A549 (cell line): ENCODE measurements at regions not wholly inside any gene's neighbourhood (a gene's known extent, or its start where the extent isn't known, plus 50 kb on each side); places are given as distances from the start of the nearest gene placed in this dataset.

Experiments used
- ATAC-seq, 2 experiments: fragments of 200-7000 bp in 1 of 2; fragments of >200 bp in 1 of 2; cut with Nextera tagmentation in 1 of 2; cut with Tn5 transposase in 1 of 2; 3 replicates each; pipeline versions ENCODE4 v1.8.0 to v1.9.1; 2018 to 2020; ENCODE audit warnings: mild to moderate bottlenecking in 1 of 2, moderate library complexity in 1 of 2
- CTCF ChIA-PET: fragments of 300-600 bp; sonication (Branson Sonifier 250); formaldehyde crosslinking; extraction: SDS; loops from one replicate; lab custom pipeline; 2021; ENCODE audit warnings: antibody characterized with exemption, inconsistent platforms; lab: Yijun Ruan, JAX
- POLR2A ChIA-PET: fragments of 350-600 bp; formaldehyde crosslinking; extraction: SDS; loops from one replicate; lab custom pipeline; 2021; ENCODE audit warnings: antibody characterized with exemption, inconsistent platforms; lab: Yijun Ruan, JAX
- DNase-seq, 2 experiments: peaks; one replicate each; pipeline versions ENCODE4 v3.0.0 to v3.0.0-alpha.2; 2011 to 2016; ENCODE audit warnings: low read depth in 1 of 2, low spot score in 1 of 2
- FAIRE-seq: peaks from 2 replicates; lab custom pipeline; 2011; peaks lifted over from hg19 to GRCh38; lab: Jason Lieb, UNC
- H3K27ac ChIP-seq, 2 experiments: fragments of >200 bp; sonication (Bioruptor Twin); formaldehyde crosslinking; 3 replicates each; pipeline ENCODE4 v1.5.1; 2016 to 2017
- H3K4me1 ChIP-seq: fragments of >200 bp; sonication (Bioruptor Twin); formaldehyde crosslinking; 3 replicates; pipeline ENCODE4 v1.6.1; 2016
- H3K4me2 ChIP-seq: fragments of >200 bp; sonication (Bioruptor Twin); formaldehyde crosslinking; 3 replicates; pipeline ENCODE4 v1.6.1; 2016
- H3K4me3 ChIP-seq: fragments of >200 bp; sonication (Bioruptor Twin); formaldehyde crosslinking; 3 replicates; pipeline ENCODE4 v1.5.1; 2016
- H3K9me3 ChIP-seq: fragments of >200 bp; sonication (Bioruptor Twin); formaldehyde crosslinking; 3 replicates; pipeline ENCODE4 v1.6.1; 2016
- CBX2 ChIP-seq: fragments of 200-600 bp; sonication (generic); IDR thresholded peaks from 2 replicates; pipeline ENCODE4 v1.6.1; 2016; ENCODE audit warnings: low read depth, mild to moderate bottlenecking, borderline replicate concordance
- CHD4 ChIP-seq: fragments of 200-600 bp; sonication (generic); IDR thresholded peaks from 2 replicates; pipeline ENCODE4 v1.6.1; 2016; ENCODE audit warnings: antibody characterized with exemption, mild to moderate bottlenecking, borderline replicate concordance
- EHF ChIP-seq: fragments of 250-450 bp; sonication (Bioruptor Pico); IDR thresholded peaks from 2 replicates; pipeline ENCODE4 v1.5.0; 2020; ENCODE audit warnings: mild to moderate bottlenecking
- EP300 ChIP-seq, 2 experiments: fragments of >200 bp; sonication (Bioruptor Twin); formaldehyde crosslinking; IDR thresholded peaks; 2 replicates in 1 of 2; 3 replicates in 1 of 2; pipeline ENCODE4 v1.6.1; 2016 to 2017
- FOSB ChIP-seq: fragments of 250-450 bp; sonication (Bioruptor Pico); IDR thresholded peaks from 2 replicates; pipeline ENCODE4 v1.5.0; 2020; ENCODE audit warnings: mild to moderate bottlenecking, moderate library complexity
- FOSL2 ChIP-seq, 2 experiments: fragments of 450-650 bp in 1 of 2; fragments of >200 bp in 1 of 2; sonication (Bioruptor Twin) in 1 of 2; formaldehyde crosslinking; IDR thresholded peaks; 2 replicates each; pipeline versions ENCODE4 v1.5.0 to v1.6.1; 2016 to 2020; ENCODE audit warnings: mild to moderate bottlenecking in 1 of 2, moderate library complexity in 1 of 2
- FOXS1 ChIP-seq: fragments of 250-450 bp; sonication (Bioruptor Pico); IDR thresholded peaks from 2 replicates; pipeline ENCODE4 v1.5.0; 2020; ENCODE audit warnings: mild to moderate bottlenecking, moderate library complexity
- GATA3 ChIP-seq: IDR thresholded peaks from 2 replicates; pipeline ENCODE4 v1.6.1; 2012; ENCODE audit warnings: borderline replicate concordance
- HDAC2 ChIP-seq: fragments of 200-600 bp; sonication (generic); IDR thresholded peaks from 2 replicates; pipeline ENCODE4 v1.6.1; 2016
- HOXA7 ChIP-seq: fragments of 250-450 bp; sonication (Bioruptor Pico); IDR thresholded peaks from 2 replicates; pipeline ENCODE4 v1.5.0; 2020; ENCODE audit warnings: mild to moderate bottlenecking, moderate library complexity
- KDM5A ChIP-seq: fragments of 200-600 bp; sonication (generic); IDR thresholded peaks from 2 replicates; pipeline ENCODE4 v1.6.1; 2016; ENCODE audit warnings: antibody characterized with exemption, mild to moderate bottlenecking
- NFE2L2 ChIP-seq: fragments of 150-350 bp; conservative IDR thresholded peaks from 2 replicates; pipeline ENCODE4 v1.6.1; 2014; ENCODE audit warnings: low read length
- NPAS2 ChIP-seq: fragments of 250-450 bp; sonication (Bioruptor Pico); IDR thresholded peaks from 2 replicates; pipeline ENCODE4 v1.8.0; 2022; ENCODE audit warnings: mild to moderate bottlenecking, moderate library complexity, borderline replicate concordance
- PHF8 ChIP-seq: fragments of 200-600 bp; sonication (generic); IDR thresholded peaks from 2 replicates; pipeline ENCODE4 v1.6.1; 2016; ENCODE audit warnings: low read depth, mild to moderate bottlenecking, antibody characterized with exemption, moderate library complexity, borderline replicate concordance
- RAD21 ChIP-seq, 2 experiments: fragments of >200 bp in 1 of 2; sonication (Bioruptor Twin) in 1 of 2; formaldehyde crosslinking in 1 of 2; IDR thresholded peaks in 1 of 2; conservative IDR thresholded peaks in 1 of 2; 2 replicates in 1 of 2; 3 replicates in 1 of 2; pipeline ENCODE4 v1.6.1; 2012 to 2018; ENCODE audit warnings: inconsistent platforms in 1 of 2
- RCOR1 ChIP-seq: fragments of 150-350 bp; IDR thresholded peaks from 2 replicates; pipeline ENCODE4 v1.6.1; 2014; ENCODE audit warnings: antibody characterized with exemption, low read length, low read depth
- RNF2 ChIP-seq: fragments of 200-600 bp; sonication (generic); IDR thresholded peaks from 2 replicates; pipeline ENCODE4 v1.6.1; 2016; ENCODE audit warnings: low read depth, mild to moderate bottlenecking, antibody characterized with exemption, moderate library complexity, borderline replicate concordance
- SMC3 ChIP-seq: fragments of >200 bp; sonication (Bioruptor Twin); formaldehyde crosslinking; IDR thresholded peaks from 3 replicates; pipeline ENCODE4 v1.6.1; 2018; ENCODE audit warnings: inconsistent platforms
- SREBF2 ChIP-seq: fragments of 450-650 bp; IDR thresholded peaks from 2 replicates; pipeline ENCODE4 v1.6.1; 2014; ENCODE audit warnings: mild to moderate bottlenecking, moderate library complexity
- TP53 ChIP-seq: fragments of 250-450 bp; sonication (Bioruptor Pico); IDR thresholded peaks from 2 replicates; pipeline ENCODE4 v1.5.0; 2021; ENCODE audit warnings: mild to moderate bottlenecking, moderate library complexity
- ZC3H11A ChIP-seq: fragments of 450-650 bp; IDR thresholded peaks from 2 replicates; pipeline ENCODE4 v1.6.1; 2014; ENCODE audit warnings: antibody characterized with exemption, mild to moderate bottlenecking
- ZFP36 ChIP-seq: fragments of 450-650 bp; IDR thresholded peaks from 2 replicates; pipeline ENCODE4 v1.6.1; 2014; ENCODE audit warnings: borderline replicate concordance; ENCODE audit not compliant: partially characterized antibody
- ZSCAN20 ChIP-seq: fragments of 250-450 bp; sonication (Bioruptor Pico); IDR thresholded peaks from 2 replicates; pipeline ENCODE4 v1.8.0; 2022; ENCODE audit warnings: mild to moderate bottlenecking, moderate library complexity
- WGBS: methylation state at CpG from one replicate; pipeline ENCODE4 v1.1.6; 2017; ENCODE audit errors: missing lambda C conversion rate; 5-methylcytosine and 5-hydroxymethylcytosine counted together
- TF ChIP-seq, protein P1 (sequence below): fragments of >200 bp; sonication (Bioruptor Twin); formaldehyde crosslinking; IDR thresholded peaks from 3 replicates; pipeline ENCODE4 v1.6.1; 2016
- TF ChIP-seq, protein P2 (sequence below): IDR thresholded peaks from 2 replicates; pipeline ENCODE4 v1.6.1; 2012; ENCODE audit warnings: low read depth, borderline replicate concordance
- TF ChIP-seq, protein P3 (sequence below): IDR thresholded peaks from 2 replicates; pipeline ENCODE4 v1.6.1; 2012
- TF ChIP-seq, protein P4 (sequence below): fragments of 250-450 bp; sonication (Bioruptor Pico); IDR thresholded peaks from 2 replicates; pipeline ENCODE4 v1.5.0; 2020; ENCODE audit warnings: low read depth, mild to moderate bottlenecking, moderate library complexity
- TF ChIP-seq, protein P5 (sequence below): fragments of 150-350 bp; IDR thresholded peaks from 2 replicates; pipeline ENCODE4 v1.6.1; 2014; ENCODE audit warnings: low read depth, mild to moderate bottlenecking, low read length

DNA sequence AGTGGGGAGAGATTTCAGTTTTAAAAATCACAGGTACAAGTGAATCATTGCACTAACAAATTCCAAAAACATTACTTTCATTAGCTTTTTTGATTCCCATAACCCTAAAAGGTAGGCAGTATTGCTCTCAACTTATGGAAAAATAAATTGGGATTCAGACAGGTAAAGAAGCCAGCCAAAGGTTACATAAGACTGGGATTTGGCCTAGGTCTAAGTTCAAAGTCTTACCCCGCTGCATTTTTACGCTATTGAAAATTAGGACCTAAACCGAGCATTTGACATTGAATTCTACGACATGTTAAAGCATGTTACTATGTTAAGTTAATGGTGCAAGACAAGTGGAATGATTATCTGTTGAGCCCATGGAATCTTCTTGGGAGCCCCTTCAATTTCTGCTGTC lies 89.6 kb downstream of the ENC1 start:
- POLR2A ChIA-PET, result no interaction called here
- Histone ChIP-seq H3K4me2 (no peak overlapping the region), H3K9me3 (no peaks in the 10 kb centered on the region), H3K4me3 (no peak overlapping the region), H3K4me1 (no peaks in the 10 kb centered on the region), H3K27ac (no peak overlapping the region)
- no peak for FAIRE-seq
- TF ChIP-seq FOXS1 (CRISPR knock-in tag), result no peak
- no peak for TF ChIP-seq RAD21 (conservative IDR thresholded peaks at IDR 0.05 in 1 of 2, IDR thresholded peaks at IDR 0.05 in 1 of 2)
- TF ChIP-seq, protein P1, sequence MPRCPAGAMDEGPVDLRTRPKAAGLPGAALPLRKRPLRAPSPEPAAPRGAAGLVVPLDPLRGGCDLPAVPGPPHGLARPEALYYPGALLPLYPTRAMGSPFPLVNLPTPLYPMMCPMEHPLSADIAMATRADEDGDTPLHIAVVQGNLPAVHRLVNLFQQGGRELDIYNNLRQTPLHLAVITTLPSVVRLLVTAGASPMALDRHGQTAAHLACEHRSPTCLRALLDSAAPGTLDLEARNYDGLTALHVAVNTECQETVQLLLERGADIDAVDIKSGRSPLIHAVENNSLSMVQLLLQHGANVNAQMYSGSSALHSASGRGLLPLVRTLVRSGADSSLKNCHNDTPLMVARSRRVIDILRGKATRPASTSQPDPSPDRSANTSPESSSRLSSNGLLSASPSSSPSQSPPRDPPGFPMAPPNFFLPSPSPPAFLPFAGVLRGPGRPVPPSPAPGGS, result no peak
- no peak for TF ChIP-seq NFE2L2
- TF ChIP-seq EHF (CRISPR knock-in tag), result no peak
- no peak for TF ChIP-seq ZC3H11A
- TF ChIP-seq ZSCAN20 (CRISPR knock-in tag), result no peak
- TF ChIP-seq HOXA7 (CRISPR knock-in tag), result no peak
- 80% methylated on average over 4 of the region's 4 CpGs for WGBS
- no peak for ATAC-seq
- CTCF ChIA-PET, result no interaction called here
- no peak for DNase-seq

DNA sequence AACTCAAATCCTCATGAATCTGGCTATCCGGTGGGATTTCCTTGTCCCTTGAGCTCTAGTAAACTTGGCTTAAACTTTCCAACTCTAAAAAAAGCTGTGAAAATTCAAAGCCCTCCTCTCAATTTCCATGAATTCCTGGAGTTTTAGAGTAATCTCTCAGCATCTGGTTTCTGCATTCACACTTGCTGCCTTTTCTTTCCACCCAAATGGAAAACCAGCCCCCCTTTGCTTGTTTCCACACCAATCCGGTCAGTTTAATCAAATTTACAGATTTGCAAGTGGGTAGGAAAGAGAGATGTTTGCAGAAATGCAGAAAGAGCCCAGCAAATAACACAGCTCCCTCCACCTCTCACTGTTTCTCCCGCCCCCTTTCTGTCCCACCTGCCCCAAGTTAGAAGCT lies 91.1 kb downstream of the ENC1 start:
- ChIA-PET CTCF (no interaction called here), POLR2A (no interaction called here)
- WGBS, result 73% methylated on average over 3 of the region's 3 CpGs
- Histone ChIP-seq H3K27ac (no peak overlapping the region), H3K9me3 (no peaks in the 10 kb centered on the region), H3K4me3 (no peak overlapping the region), H3K4me2 (no peak overlapping the region), H3K4me1 (peaks cover 7% of the 10 kb centered on the region)
- DNase-seq (no peak), ATAC-seq (no peak), FAIRE-seq (no peak)
- TF ChIP-seq, protein P2, sequence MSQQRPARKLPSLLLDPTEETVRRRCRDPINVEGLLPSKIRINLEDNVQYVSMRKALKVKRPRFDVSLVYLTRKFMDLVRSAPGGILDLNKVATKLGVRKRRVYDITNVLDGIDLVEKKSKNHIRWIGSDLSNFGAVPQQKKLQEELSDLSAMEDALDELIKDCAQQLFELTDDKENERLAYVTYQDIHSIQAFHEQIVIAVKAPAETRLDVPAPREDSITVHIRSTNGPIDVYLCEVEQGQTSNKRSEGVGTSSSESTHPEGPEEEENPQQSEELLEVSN, result no peak
- TF ChIP-seq FOSL2 (IDR thresholded peaks at IDR 0.05) (no peak), FOSL2 (CRISPR knock-in tag; IDR thresholded peaks at IDR 0.05) (no peak), FOSB (CRISPR knock-in tag) (no peak), TP53 (CRISPR knock-in tag) (no peak), CBX2 (no peak), RAD21 (conservative IDR thresholded peaks at IDR 0.05 in 1 of 2, IDR thresholded peaks at IDR 0.05 in 1 of 2) (no peak), GATA3 (no peak), PHF8 (no peak), CHD4 (no peak), HOXA7 (CRISPR knock-in tag) (no peak)
- TF ChIP-seq, protein P3, sequence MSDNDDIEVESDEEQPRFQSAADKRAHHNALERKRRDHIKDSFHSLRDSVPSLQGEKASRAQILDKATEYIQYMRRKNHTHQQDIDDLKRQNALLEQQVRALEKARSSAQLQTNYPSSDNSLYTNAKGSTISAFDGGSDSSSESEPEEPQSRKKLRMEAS, result no peak
- TF ChIP-seq, protein P4, sequence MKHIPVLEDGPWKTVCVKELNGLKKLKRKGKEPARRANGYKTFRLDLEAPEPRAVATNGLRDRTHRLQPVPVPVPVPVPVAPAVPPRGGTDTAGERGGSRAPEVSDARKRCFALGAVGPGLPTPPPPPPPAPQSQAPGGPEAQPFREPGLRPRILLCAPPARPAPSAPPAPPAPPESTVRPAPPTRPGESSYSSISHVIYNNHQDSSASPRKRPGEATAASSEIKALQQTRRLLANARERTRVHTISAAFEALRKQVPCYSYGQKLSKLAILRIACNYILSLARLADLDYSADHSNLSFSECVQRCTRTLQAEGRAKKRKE (CRISPR knock-in tag), result no peak

DNA sequence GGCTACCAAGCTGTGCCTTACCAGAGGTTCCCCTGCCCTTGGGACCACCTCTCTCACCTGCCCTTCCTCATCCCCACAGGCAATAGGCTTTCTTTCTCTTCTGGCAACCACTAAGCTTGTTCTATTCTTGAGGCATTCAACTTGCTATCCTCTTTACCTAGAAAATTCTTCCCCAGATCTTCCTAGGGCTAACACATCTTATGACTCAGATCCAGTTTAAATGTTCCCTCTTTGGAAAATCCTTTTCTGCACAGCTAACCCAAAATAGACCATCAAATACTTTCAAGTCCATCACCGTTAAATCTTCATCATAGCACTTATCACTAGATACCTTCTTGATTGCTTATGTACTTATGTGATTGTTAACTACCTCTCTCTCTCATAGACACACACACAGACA lies 93.7 kb downstream of the ENC1 start:
- FAIRE-seq (no peak), ATAC-seq (no peak)
- no peaks in the 10 kb centered on the region for H3K9me3 ChIP-seq
- TF ChIP-seq ZFP36, result no peak
- TF ChIP-seq SREBF2, result no peak
- TF ChIP-seq HDAC2, result no peak
- TF ChIP-seq RCOR1, result no peak
- no peak for TF ChIP-seq SMC3
- no peak for TF ChIP-seq FOSB (CRISPR knock-in tag)
- no peak for TF ChIP-seq RNF2
- TF ChIP-seq, protein P5, sequence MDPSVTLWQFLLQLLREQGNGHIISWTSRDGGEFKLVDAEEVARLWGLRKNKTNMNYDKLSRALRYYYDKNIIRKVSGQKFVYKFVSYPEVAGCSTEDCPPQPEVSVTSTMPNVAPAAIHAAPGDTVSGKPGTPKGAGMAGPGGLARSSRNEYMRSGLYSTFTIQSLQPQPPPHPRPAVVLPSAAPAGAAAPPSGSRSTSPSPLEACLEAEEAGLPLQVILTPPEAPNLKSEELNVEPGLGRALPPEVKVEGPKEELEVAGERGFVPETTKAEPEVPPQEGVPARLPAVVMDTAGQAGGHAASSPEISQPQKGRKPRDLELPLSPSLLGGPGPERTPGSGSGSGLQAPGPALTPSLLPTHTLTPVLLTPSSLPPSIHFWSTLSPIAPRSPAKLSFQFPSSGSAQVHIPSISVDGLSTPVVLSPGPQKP, result no peak
- TF ChIP-seq EP300 (IDR thresholded peaks at IDR 0.05), result no peak
- TF ChIP-seq NPAS2, result no peak
- TF ChIP-seq KDM5A, result no peak
- TF ChIP-seq, all 56 proteins: peak for 0
- Histone ChIP-seq H3K4me3 (no peak overlapping the region), H3K4me2 (no peak overlapping the region), H3K27ac (peak overlapping the region in 1 of 2 experiments; percentile 38; a peak in 1 of 6 replicates), H3K4me1 (peaks cover 28% of the 10 kb centered on the region)
- ChIA-PET POLR2A (no interaction called here), CTCF (no interaction called here)
- WGBS, result 87% methylated on average over 1 of the region's 1 CpG
- DNase-seq, result no peak
